Cardiac muscle cell (in vitro differentiated cells and primary cell): ENCODE measurements at regions not wholly inside any gene's neighbourhood (a gene's known extent, or its start where the extent isn't known, plus 50 kb on each side); places are given as distances from the start of the nearest gene placed in this dataset.

Experiments
- DNase-seq, 2 donors: peaks; one replicate each; pipeline versions ENCODE4 v3.0.0 to v3.0.0-alpha.2; 2010 to 2017; ENCODE audit warnings: low read depth in 1 of 2, low spot score in 1 of 2
- H3K27ac ChIP-seq: fragments of 200-600 bp; sonication (generic); 2 replicates; pipeline ENCODE4 v1.5.1; 2016
- H3K27me3 ChIP-seq: fragments of 200-600 bp; sonication (generic); 2 replicates; pipeline ENCODE4 v1.6.0; 2016; ENCODE audit warnings: control low read depth
- H3K36me3 ChIP-seq: fragments of 200-600 bp; sonication (generic); 2 replicates; pipeline ENCODE4 v1.5.1; 2016; ENCODE audit warnings: control low read depth
- H3K4me1 ChIP-seq: fragments of 200-600 bp; sonication (generic); 2 replicates; pipeline ENCODE4 v1.8.1; 2017; ENCODE audit warnings: low read depth, mild to moderate bottlenecking, mixed run types
- H3K4me3 ChIP-seq: fragments of 200-600 bp; sonication (generic); 2 replicates; pipeline ENCODE4 v1.5.1; 2016; ENCODE audit warnings: mild to moderate bottlenecking
- H3K9me3 ChIP-seq: fragments of 200-600 bp; sonication (generic); 2 replicates; pipeline ENCODE4 v1.5.1; 2017; ENCODE audit warnings: low read depth, mild to moderate bottlenecking, control low read depth
- TF ChIP-seq, protein P1 (sequence below): IDR thresholded peaks from 2 replicates; pipeline ENCODE4 v1.5.1; 2012; ENCODE audit warnings: low read depth, mild to moderate bottlenecking, low read length

DNA sequence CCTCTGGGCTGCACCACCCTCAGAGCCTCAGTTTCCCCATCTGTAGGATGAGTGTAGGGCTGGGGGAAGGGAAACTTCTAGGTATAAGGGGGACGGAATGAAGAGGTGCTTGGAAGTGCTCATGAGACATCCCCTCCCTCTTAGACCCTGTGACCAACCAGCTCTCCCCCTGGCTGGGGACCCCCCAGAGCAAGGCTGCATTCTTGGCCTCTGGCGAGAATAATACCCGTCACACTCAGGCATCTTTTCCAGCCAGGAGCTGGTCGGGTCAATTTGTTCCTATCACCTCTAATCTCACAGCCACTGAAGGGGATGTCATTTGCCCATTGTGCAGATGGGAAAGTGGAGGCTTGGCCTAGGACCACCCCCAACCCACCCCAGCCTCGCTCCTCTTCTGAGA, 443.0 kb downstream of the PTPRU start:
- TF ChIP-seq, protein P1, sequence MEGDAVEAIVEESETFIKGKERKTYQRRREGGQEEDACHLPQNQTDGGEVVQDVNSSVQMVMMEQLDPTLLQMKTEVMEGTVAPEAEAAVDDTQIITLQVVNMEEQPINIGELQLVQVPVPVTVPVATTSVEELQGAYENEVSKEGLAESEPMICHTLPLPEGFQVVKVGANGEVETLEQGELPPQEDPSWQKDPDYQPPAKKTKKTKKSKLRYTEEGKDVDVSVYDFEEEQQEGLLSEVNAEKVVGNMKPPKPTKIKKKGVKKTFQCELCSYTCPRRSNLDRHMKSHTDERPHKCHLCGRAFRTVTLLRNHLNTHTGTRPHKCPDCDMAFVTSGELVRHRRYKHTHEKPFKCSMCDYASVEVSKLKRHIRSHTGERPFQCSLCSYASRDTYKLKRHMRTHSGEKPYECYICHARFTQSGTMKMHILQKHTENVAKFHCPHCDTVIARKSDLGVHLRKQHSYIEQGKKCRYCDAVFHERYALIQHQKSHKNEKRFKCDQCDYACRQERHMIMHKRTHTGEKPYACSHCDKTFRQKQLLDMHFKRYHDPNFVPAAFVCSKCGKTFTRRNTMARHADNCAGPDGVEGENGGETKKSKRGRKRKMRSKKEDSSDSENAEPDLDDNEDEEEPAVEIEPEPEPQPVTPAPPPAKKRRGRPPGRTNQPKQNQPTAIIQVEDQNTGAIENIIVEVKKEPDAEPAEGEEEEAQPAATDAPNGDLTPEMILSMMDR: no peak
- H3K9me3 ChIP-seq: no peaks in the 10 kb centered on the region
- no peak for DNase-seq
- no peak overlapping the region for H3K27ac ChIP-seq
- no peaks in the 10 kb centered on the region for H3K36me3 ChIP-seq
- peaks cover 19% of the 10 kb centered on the region for H3K4me1 ChIP-seq
- H3K27me3 ChIP-seq: no peaks in the 10 kb centered on the region
- H3K4me3 ChIP-seq: no peak overlapping the region

DNA sequence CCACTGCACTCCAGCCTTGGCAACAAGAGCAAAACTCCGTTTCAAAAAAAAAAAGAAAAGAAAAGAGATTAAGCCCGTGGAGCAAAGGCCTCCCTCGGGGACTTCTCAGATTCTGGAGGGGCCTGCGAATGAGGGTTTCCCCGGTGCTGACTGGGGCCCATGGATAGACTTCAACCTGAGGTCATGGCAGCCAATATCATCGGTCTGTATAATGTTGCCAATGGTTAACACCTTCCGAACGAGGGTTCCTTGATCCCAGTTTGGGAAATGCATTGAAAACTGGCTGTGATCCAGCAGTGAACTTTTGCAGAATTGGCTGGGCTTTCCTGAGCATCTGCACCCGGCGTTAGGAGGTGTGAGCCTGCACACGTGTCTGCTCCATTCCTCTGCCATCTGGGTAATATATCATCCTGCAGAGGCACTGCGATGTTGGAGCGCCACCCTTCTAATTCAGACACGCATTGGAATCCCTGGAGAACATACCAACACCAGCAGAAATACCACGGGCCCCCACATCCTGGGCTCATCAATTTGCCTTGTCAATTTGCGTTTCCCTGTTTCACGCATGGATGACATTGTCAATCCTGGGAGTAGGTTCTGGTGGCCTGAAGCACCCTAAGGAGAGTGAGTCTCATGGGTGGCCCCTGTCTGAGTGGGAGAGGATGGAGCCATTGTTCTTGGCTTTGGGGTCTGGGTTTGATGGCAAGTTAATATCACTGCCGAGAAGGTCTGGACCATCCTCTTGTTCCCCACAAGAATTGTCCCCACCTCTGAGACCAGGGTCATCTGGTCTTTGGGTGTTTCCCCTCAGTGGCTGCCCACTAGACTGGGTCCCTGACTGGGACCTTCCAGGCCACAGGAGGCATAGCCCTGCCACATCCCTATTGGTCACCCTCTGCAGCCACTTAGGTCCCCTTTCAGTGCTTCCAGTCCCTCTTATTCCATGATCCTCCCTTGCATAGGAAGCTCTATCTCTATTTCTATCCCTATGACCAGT, 441.0 kb downstream of the PTPRU start:
- DNase-seq: no peak
- Histone ChIP-seq H3K4me3 (no peak overlapping the region), H3K27ac (no peak overlapping the region), H3K9me3 (no peaks in the 10 kb centered on the region), H3K4me1 (peaks cover 11% of the 10 kb centered on the region), H3K36me3 (no peaks in the 10 kb centered on the region), H3K27me3 (no peaks in the 10 kb centered on the region)
- TF ChIP-seq, protein P1: no peak

DNA sequence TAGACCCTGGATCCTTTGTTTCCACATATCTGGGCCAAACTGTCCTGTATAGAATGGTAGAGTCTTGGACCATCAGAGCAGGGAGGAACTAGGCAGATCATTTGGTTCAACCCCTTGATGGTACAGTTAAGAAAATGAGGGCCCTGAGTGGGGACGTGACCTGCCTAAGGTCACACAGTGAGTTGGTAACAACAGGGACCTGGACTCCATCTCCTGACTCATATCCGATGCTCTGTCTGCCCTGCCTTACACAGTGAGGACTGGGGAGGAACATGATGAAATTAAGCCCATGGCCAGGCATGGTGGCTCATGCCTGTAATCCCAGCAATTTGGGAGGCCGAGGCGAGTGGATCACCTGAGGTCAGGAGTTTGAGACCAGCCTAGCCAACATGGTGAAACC, 440.2 kb downstream of the PTPRU start:
- DNase-seq: no peak
- TF ChIP-seq, protein P1: no peak
- Histone ChIP-seq H3K27me3 (no peaks in the 10 kb centered on the region), H3K9me3 (no peaks in the 10 kb centered on the region), H3K4me1 (peaks cover 10% of the 10 kb centered on the region), H3K27ac (no peak overlapping the region), H3K36me3 (no peaks in the 10 kb centered on the region), H3K4me3 (no peak overlapping the region)

- Histone ChIP-seq H3K4me1 (peaks cover 10% of the 10 kb centered on the region), H3K36me3 (no peaks in the 10 kb centered on the region), H3K27ac (peak overlapping the region; percentile 11), H3K9me3 (no peaks in the 10 kb centered on the region), H3K27me3 (no peaks in the 10 kb centered on the region), H3K4me3 (no peak overlapping the region)
- peak; percentile 9 to 57 for DNase-seq
- TF ChIP-seq, protein P1: no peak
Measured at GRCh38 chr1:29675481-29676263, 439.4 kb downstream of the PTPRU start.

DNA sequence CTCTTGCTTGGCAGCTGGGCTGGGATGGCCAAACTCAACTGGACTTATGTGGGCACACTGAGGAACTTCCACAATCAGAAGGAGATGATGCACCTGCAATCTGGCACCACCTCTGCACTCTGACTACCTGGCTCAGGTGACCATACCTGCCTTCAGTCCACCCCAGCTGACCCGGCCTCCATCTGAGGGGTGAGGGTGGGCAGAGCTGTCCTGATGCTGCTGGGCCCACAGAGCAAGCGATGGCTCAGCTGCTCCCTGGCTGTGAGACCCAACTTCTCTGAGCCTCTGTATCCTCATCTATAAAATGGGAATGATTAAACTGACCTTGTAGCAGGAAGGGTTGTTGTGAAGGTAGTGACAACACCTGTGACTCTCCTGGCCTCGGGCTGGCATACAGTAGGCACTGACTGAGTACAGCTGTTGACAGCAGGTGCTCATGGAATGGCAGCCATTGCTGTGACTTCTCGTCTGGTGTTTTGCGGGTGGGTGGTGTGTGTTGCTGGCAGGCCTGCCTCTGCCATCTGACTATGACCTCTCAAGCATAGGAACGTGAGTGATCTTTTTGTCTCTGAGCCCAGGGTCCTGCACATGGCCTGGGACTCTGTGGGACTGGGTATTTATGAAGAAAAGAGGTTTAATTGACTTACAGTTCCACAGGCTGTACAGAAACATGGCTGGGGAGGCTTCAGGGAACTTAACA, 438.5 kb downstream of the PTPRU start:
- DNase-seq: no peak
- H3K9me3 ChIP-seq: no peaks in the 10 kb centered on the region
- no peaks in the 10 kb centered on the region for H3K27me3 ChIP-seq
- H3K4me3 ChIP-seq: no peak overlapping the region
- TF ChIP-seq, protein P1: no peak
- peak overlapping the region; percentile 11 for H3K27ac ChIP-seq
- H3K36me3 ChIP-seq: no peaks in the 10 kb centered on the region
- H3K4me1 ChIP-seq: peaks cover 10% of the 10 kb centered on the region
